ENCODE measurements at regions not wholly inside any gene's neighbourhood (a gene's known extent, or its start where the extent isn't known, plus 50 kb on each side); places are given as distances from the start of the nearest gene placed in this dataset.

- POLR2A ChIA-PET: no interaction called here
- no peak for TF ChIP-seq ZBTB34 (CRISPR knock-in tag; IDR thresholded peaks at IDR 0.05)
- no peak for TF ChIP-seq MNT (IDR thresholded peaks at IDR 0.05)
- TF ChIP-seq ZNF629 (CRISPR knock-in tag; conservative IDR thresholded peaks at IDR 0.05): peak; percentile 49
- WGBS (ENCODE audit: low lambda C conversion rate): 67% methylated on average over 1 of the region's 1 CpG
- H3K36me3 ChIP-seq (replicated peaks in 1 of 2; ENCODE audit: control insufficient read depth in 1 of 2, insufficient read depth in 2 of 2, low read length in 2 of 2): no peaks in the 10 kb centered on the region
- FAIRE-seq (no peak), DNase-seq (ENCODE audit: low spot score) (no peak), ATAC-seq (no peak)
- in situ Hi-C loops (cut with HindIII; ENCODE audit: extremely low pct_ligation_motif_present, low pct_unique_long_range_greater_than_20kb) (no loop called here), intact Hi-C loops (cut with micrococcal nuclease; ENCODE audit: unreplicated experiment) (no loop called here)
- no peak overlapping the region for H3K27ac ChIP-seq (ENCODE audit: extremely low read length, insufficient read depth, low read length)
- no peaks in the 10 kb centered on the region for H3K27me3 ChIP-seq (ENCODE audit: control insufficient read depth in 1 of 2, insufficient read depth in 2 of 2, low read length in 2 of 2)
- no peaks in the 10 kb centered on the region for H4K20me1 ChIP-seq (ENCODE audit: insufficient read depth, low read length)
- H2AFZ ChIP-seq (ENCODE audit: low read length): no peak overlapping the region
- no peaks in the 10 kb centered on the region for H3K9me3 ChIP-seq (ENCODE audit: low read length)
- H3K4me2 ChIP-seq (ENCODE audit: low read depth, low read length): no peak overlapping the region
- BruUV-seq (replicated peaks): no TSS peak
- H3K4me3 ChIP-seq (replicated peaks in 1 of 3; ENCODE audit: insufficient read depth in 1 of 3, low read depth in 2 of 3, low read length in 3 of 3): no peak overlapping the region
- CTCF ChIA-PET (ENCODE audit: low intra/inter-chr PET ratio, low total read pairs): no interaction called here
- no peaks in the 10 kb centered on the region for H3K79me2 ChIP-seq (ENCODE audit: insufficient read depth, low read length)
- no peak overlapping the region for H3K9ac ChIP-seq (ENCODE audit: insufficient read depth, low read depth, low read length)
- peaks cover 51% of the 10 kb centered on the region for H3K4me1 ChIP-seq (ENCODE audit: insufficient read depth, low read length)
Measured at GRCh38 chr3:177529071-177529550, 331.8 kb upstream of the TBL1XR1 start.

GRCh38 chr3:177529716-177530335 lies 332.5 kb upstream of the TBL1XR1 start:
- ATAC-seq (no peak), DNase-seq (ENCODE audit: low spot score) (no peak), FAIRE-seq (no peak)
- H3K27me3 ChIP-seq (ENCODE audit: control insufficient read depth in 1 of 2, insufficient read depth in 2 of 2, low read length in 2 of 2): no peaks in the 10 kb centered on the region
- H3K79me2 ChIP-seq (ENCODE audit: insufficient read depth, low read length): no peaks in the 10 kb centered on the region
- in situ Hi-C loops (cut with HindIII; ENCODE audit: extremely low pct_ligation_motif_present, low pct_unique_long_range_greater_than_20kb): no loop called here
- CTCF ChIA-PET (ENCODE audit: low intra/inter-chr PET ratio, low total read pairs): no interaction called here
- no peaks in the 10 kb centered on the region for H3K9me3 ChIP-seq (ENCODE audit: low read length)
- intact Hi-C loops (cut with micrococcal nuclease; ENCODE audit: unreplicated experiment): no loop called here
- WGBS (ENCODE audit: low lambda C conversion rate): 84% methylated on average over 5 of the region's 5 CpGs
- no peak overlapping the region for H3K27ac ChIP-seq (ENCODE audit: extremely low read length, insufficient read depth, low read length)
- no TSS peak for BruUV-seq (replicated peaks)
- no peak overlapping the region for H2AFZ ChIP-seq (ENCODE audit: low read length)
- no peak overlapping the region for H3K4me2 ChIP-seq (ENCODE audit: low read depth, low read length)
- H3K4me1 ChIP-seq (ENCODE audit: insufficient read depth, low read length): peaks cover 44% of the 10 kb centered on the region
- POLR2A ChIA-PET: no interaction called here
- no peaks in the 10 kb centered on the region for H4K20me1 ChIP-seq (ENCODE audit: insufficient read depth, low read length)
- no peak overlapping the region for H3K9ac ChIP-seq (ENCODE audit: insufficient read depth, low read depth, low read length)
- no peak overlapping the region for H3K4me3 ChIP-seq (replicated peaks in 1 of 3; ENCODE audit: insufficient read depth in 1 of 3, low read depth in 2 of 3, low read length in 3 of 3)
- no peaks in the 10 kb centered on the region for H3K36me3 ChIP-seq (replicated peaks in 1 of 2; ENCODE audit: control insufficient read depth in 1 of 2, insufficient read depth in 2 of 2, low read length in 2 of 2)
- TF ChIP-seq ZBTB38 (CRISPR knock-in tag; IDR thresholded peaks at IDR 0.05) (no peak), GATAD1 (CRISPR knock-in tag; IDR thresholded peaks at IDR 0.05) (no peak), PHF21A (CRISPR knock-in tag; IDR thresholded peaks at IDR 0.05) (no peak), TRIM24 (CRISPR knock-in tag; IDR thresholded peaks at IDR 0.05) (no peak), RAD21 (CRISPR knock-in tag; IDR thresholded peaks at IDR 0.05) (no peak), NR0B2 (CRISPR knock-in tag; IDR thresholded peaks at IDR 0.05) (no peak), SIN3B (IDR thresholded peaks at IDR 0.05; ENCODE audit: low read length) (no peak), SKIL (CRISPR knock-in tag; IDR thresholded peaks at IDR 0.05; ENCODE audit: borderline replicate concordance) (no peak), ZNF674 (CRISPR knock-in tag; IDR thresholded peaks at IDR 0.05; ENCODE audit: low read depth) (no peak)
